ENCODE measurements at regions not wholly inside any gene's neighbourhood (a gene's known extent, or its start where the extent isn't known, plus 50 kb on each side); places are given as distances from the start of the nearest gene placed in this dataset.
"Not testable (repeated sequence)": the region's sequence is repeated elsewhere in the genome, so short reads cannot be mapped to it uniquely, and the experiment has no call there.

DNA sequence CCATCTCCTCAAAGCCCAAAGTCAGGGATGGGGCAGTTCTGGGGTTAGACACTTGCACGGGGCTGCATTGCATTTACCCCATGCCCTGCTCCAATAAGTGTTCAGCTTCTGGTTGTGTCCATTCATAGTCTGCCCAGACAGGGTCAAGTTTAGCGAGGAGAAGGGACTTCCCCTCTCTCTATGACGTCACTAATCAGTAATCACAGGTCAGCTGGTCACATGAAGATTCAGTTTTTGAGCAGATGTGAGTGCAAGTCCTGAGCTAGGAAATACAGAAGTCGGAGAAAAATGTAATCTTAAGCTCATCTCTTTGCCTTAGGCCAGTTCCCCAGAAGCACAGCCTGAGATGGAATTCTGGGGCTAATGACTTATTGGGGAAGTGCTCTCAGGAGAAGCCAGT lies 310.1 kb downstream of the TSHZ3 start:
- Mint-ChIP-seq H3K4me3 (no peak overlapping the region), H3K27me3 (ENCODE audit: insufficient read depth, low read depth) (peaks cover 2% of the 10 kb centered on the region), H3K36me3 (no peaks in the 10 kb centered on the region), H3K9me3 (no peaks in the 10 kb centered on the region), H3K4me1 (no peaks in the 10 kb centered on the region), H3K27ac (no peak overlapping the region)
- no peak overlapping the region for H3K4me3 ChIP-seq
- no peaks in the 10 kb centered on the region for H3K27me3 ChIP-seq
- H2AFZ ChIP-seq (replicated peaks): no peak overlapping the region
- no peak overlapping the region for H3K27ac ChIP-seq
- no peaks in the 10 kb centered on the region for H3K4me1 ChIP-seq
- H3K9ac ChIP-seq: no peak overlapping the region
- no peaks in the 10 kb centered on the region for H3F3A ChIP-seq (ENCODE audit: low read depth)
- H3K9me3 ChIP-seq (ENCODE audit: low read depth): no peaks in the 10 kb centered on the region
- no peak for DNase-seq (ENCODE audit: low spot score)
- H3K36me3 ChIP-seq: no peaks in the 10 kb centered on the region
- TF ChIP-seq CTCF (IDR thresholded peaks at IDR 0.05) (no peak), EZH2 (IDR thresholded peaks at IDR 0.05) (no peak), EZH2phosphoT487 (IDR thresholded peaks at IDR 0.05) (no peak)
- H3K79me2 ChIP-seq (ENCODE audit: low read depth): no peaks in the 10 kb centered on the region
- H3K4me2 ChIP-seq: no peak overlapping the region
- H4K20me1 ChIP-seq (ENCODE audit: low read depth): no peaks in the 10 kb centered on the region

- H3K4me1 ChIP-seq: no peaks in the 10 kb centered on the region
- H3K9me3 ChIP-seq (ENCODE audit: low read depth): no peaks in the 10 kb centered on the region
- no peak overlapping the region for H2AFZ ChIP-seq (replicated peaks)
- H3K4me3 ChIP-seq: no peak overlapping the region
- H4K20me1 ChIP-seq (ENCODE audit: low read depth): no peaks in the 10 kb centered on the region
- no peaks in the 10 kb centered on the region for H3K36me3 ChIP-seq
- Mint-ChIP-seq H3K27me3 (ENCODE audit: insufficient read depth, low read depth) (peaks cover 2% of the 10 kb centered on the region), H3K4me3 (no peak overlapping the region), H3K4me1 (no peaks in the 10 kb centered on the region), H3K9me3 (no peaks in the 10 kb centered on the region), H3K36me3 (no peaks in the 10 kb centered on the region), H3K27ac (no peak overlapping the region)
- H3K9ac ChIP-seq: no peak overlapping the region
- H3K4me2 ChIP-seq: no peak overlapping the region
- H3K79me2 ChIP-seq (ENCODE audit: low read depth): no peaks in the 10 kb centered on the region
- H3K27ac ChIP-seq: no peak overlapping the region
- TF ChIP-seq EZH2phosphoT487 (IDR thresholded peaks at IDR 0.05): no peak
- no peak for TF ChIP-seq EZH2 (IDR thresholded peaks at IDR 0.05)
- no peak for TF ChIP-seq CTCF (IDR thresholded peaks at IDR 0.05)
- no peaks in the 10 kb centered on the region for H3K27me3 ChIP-seq
- peaks cover 3% of the 10 kb centered on the region for H3F3A ChIP-seq (ENCODE audit: low read depth)
- no peak for DNase-seq (ENCODE audit: low spot score)
These were observed 311.8 kb downstream of the TSHZ3 start for GRCh38 chr19:31037286-31037980.

DNA sequence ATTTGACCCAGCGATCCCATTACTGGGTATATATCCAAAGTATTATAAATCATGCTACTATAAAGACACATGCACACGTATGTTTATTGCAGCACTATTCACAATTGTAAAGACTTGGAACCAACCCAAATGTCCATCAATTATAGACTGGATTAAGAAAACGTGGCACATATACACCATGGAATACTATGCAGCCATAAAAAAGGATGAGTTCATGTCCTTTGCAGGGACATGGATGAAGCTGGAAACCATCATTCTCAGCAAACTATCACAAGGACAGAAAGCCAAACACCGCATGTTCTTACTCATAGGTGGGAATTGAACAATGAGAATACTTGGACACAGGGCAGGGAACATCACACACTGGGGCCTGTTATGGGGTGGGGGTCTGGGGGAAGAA lies 317.8 kb downstream of the TSHZ3 start:
- H3K4me1 ChIP-seq; H3K4me1 Mint-ChIP-seq; H2AFZ ChIP-seq (replicated peaks); DNase-seq (ENCODE audit: low spot score); H3K9me3 ChIP-seq (ENCODE audit: low read depth); H3K4me3 ChIP-seq; H3K36me3 ChIP-seq; H3K9ac ChIP-seq; H3K4me2 ChIP-seq; H3K79me2 ChIP-seq (ENCODE audit: low read depth); H3K9me3 Mint-ChIP-seq; H3K27ac ChIP-seq; H3K27me3 Mint-ChIP-seq (ENCODE audit: insufficient read depth, low read depth); H3K36me3 Mint-ChIP-seq; H3F3A ChIP-seq (ENCODE audit: low read depth); H3K27ac Mint-ChIP-seq; H4K20me1 ChIP-seq (ENCODE audit: low read depth); H3K4me3 Mint-ChIP-seq; H3K27me3 ChIP-seq: not testable (repeated sequence)

DNA sequence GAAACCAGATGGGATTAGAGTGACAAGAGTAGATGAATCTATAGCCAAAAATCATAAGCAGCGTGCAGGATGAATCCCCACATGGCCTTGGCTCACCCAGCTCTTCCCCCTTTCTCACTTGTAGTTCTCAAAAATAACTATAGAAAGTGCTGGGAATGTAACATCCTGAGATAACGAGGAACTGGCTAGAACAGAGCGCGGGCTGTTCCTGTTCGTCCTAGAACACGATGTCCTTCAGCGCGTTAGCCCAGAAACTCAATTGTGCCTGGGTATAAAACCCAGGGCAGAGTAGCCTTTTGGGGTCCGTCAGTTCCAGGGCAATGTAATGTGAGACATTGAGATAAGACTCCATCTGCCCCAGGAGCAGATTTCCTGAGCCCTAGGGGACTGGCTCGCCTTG lies 326.2 kb downstream of the TSHZ3 start:
- H3K4me3 Mint-ChIP-seq: no peak overlapping the region
- peaks cover 9% of the 10 kb centered on the region for H3K9me3 Mint-ChIP-seq
- Histone ChIP-seq H3K79me2 (ENCODE audit: low read depth) (no peaks in the 10 kb centered on the region), H3K36me3 (no peaks in the 10 kb centered on the region), H3K9ac (no peak overlapping the region), H4K20me1 (ENCODE audit: low read depth) (no peaks in the 10 kb centered on the region), H3K27me3 (no peaks in the 10 kb centered on the region), H3K4me3 (no peak overlapping the region), H2AFZ (replicated peaks) (no peak overlapping the region), H3K4me2 (no peak overlapping the region), H3K9me3 (ENCODE audit: low read depth) (no peaks in the 10 kb centered on the region), H3K4me1 (no peaks in the 10 kb centered on the region), H3K27ac (no peak overlapping the region), H3F3A (ENCODE audit: low read depth) (no peaks in the 10 kb centered on the region)
- no peak for TF ChIP-seq EZH2phosphoT487 (IDR thresholded peaks at IDR 0.05)
- TF ChIP-seq CTCF (IDR thresholded peaks at IDR 0.05): no peak
- no peak for TF ChIP-seq EZH2 (IDR thresholded peaks at IDR 0.05)
- no peak overlapping the region for H3K27ac Mint-ChIP-seq
- H3K36me3 Mint-ChIP-seq: no peaks in the 10 kb centered on the region
- no peaks in the 10 kb centered on the region for H3K4me1 Mint-ChIP-seq
- H3K27me3 Mint-ChIP-seq (ENCODE audit: insufficient read depth, low read depth): no peaks in the 10 kb centered on the region
- no peak for DNase-seq (ENCODE audit: low spot score)

Measured in neural progenitor cell (in vitro differentiated cells).